Neural cell (in vitro differentiated cells): ENCODE measurements at regions not wholly inside any gene's neighbourhood (a gene's known extent, or its start where the extent isn't known, plus 50 kb on each side); places are given as distances from the start of the nearest gene placed in this dataset.

ENCODE experiments used
- CTCF ChIP-seq: fragments of 450-650 bp; IDR thresholded peaks from 2 replicates; pipeline ENCODE4 v1.5.1; 2014; ENCODE audit warnings: antibody characterized with exemption, mild to moderate bottlenecking, moderate library complexity; ENCODE audit not compliant: poor library complexity, severe bottlenecking
- EZH2 ChIP-seq: fragments of 200-600, 300-800 bp; shearing (Covaris generic), sonication (generic); IDR thresholded peaks from 2 replicates; pipeline ENCODE4 v1.6.1; 2014; ENCODE audit warnings: antibody characterized with exemption, low read length, borderline replicate concordance, mild to moderate bottlenecking; ENCODE audit not compliant: insufficient read depth, poor library complexity, severe bottlenecking
- MXI1 ChIP-seq: fragments of 450-650 bp; conservative IDR thresholded peaks from 2 replicates; pipeline ENCODE4 v1.6.1; 2014; ENCODE audit warnings: antibody characterized with exemption, mild to moderate bottlenecking; ENCODE audit not compliant: poor library complexity, severe bottlenecking
- POLR2AphosphoS5 ChIP-seq: IDR thresholded peaks from 2 replicates; pipeline ENCODE4 v1.6.1; 2012
- REST ChIP-seq: IDR thresholded peaks from 2 replicates; pipeline ENCODE4 v1.6.1; 2012; ENCODE audit warnings: borderline replicate concordance
- SMC3 ChIP-seq: fragments of 450-650 bp; conservative IDR thresholded peaks from 2 replicates; pipeline ENCODE4 v1.6.1; 2014; ENCODE audit warnings: antibody characterized with exemption, mild to moderate bottlenecking, moderate library complexity; ENCODE audit not compliant: poor library complexity
- TAF1 ChIP-seq: IDR thresholded peaks from 2 replicates; pipeline ENCODE4 v1.6.1; 2012; ENCODE audit warnings: low read depth

GRCh38 chr3:67713764-67714469 is 59.5 kb upstream of the SUCLG2 start:
- no peak for TF ChIP-seq MXI1
- no peak for TF ChIP-seq CTCF
- TF ChIP-seq TAF1 = no peak
- no peak for TF ChIP-seq POLR2AphosphoS5
- no peak for TF ChIP-seq REST
- no peak for TF ChIP-seq SMC3
- no peak for TF ChIP-seq EZH2
